Stimulated activated memory B cell treated with anti-CD40 and anti-IgM and Interleukin-4, amounts not matched to agents 10 μg/mL and 1 μg/mL and 100 μg/mL, for 72 hours (primary cell): ENCODE measurements at regions not wholly inside any gene's neighbourhood (a gene's known extent, or its start where the extent isn't known, plus 50 kb on each side); places are given as distances from the start of the nearest gene placed in this dataset.

ENCODE experiments used
- ATAC-seq: fragments of 150-1000 bp; cut with Tn5 transposase; 2 replicates; pipeline ENCODE4 v1.10.0; 2021
- H3K27ac Mint-ChIP-seq: one replicate; pipeline ENCODE4 v1.8.0; 2022; ENCODE audit warnings: mild to moderate bottlenecking, mixed read lengths
- H3K27me3 Mint-ChIP-seq: one replicate; pipeline ENCODE4 v1.8.0; 2022; ENCODE audit warnings: mixed read lengths
- H3K36me3 Mint-ChIP-seq: one replicate; pipeline ENCODE4 v1.8.0; 2022; ENCODE audit warnings: mixed read lengths
- H3K4me1 Mint-ChIP-seq: one replicate; pipeline ENCODE4 v1.8.0; 2022; ENCODE audit warnings: mixed read lengths
- H3K4me3 Mint-ChIP-seq: one replicate; pipeline ENCODE4 v1.8.0; 2022; ENCODE audit warnings: mild to moderate bottlenecking, moderate library complexity, mixed read lengths
- H3K9me3 Mint-ChIP-seq: one replicate; pipeline ENCODE4 v1.8.0; 2022; ENCODE audit warnings: mixed read lengths

DNA sequence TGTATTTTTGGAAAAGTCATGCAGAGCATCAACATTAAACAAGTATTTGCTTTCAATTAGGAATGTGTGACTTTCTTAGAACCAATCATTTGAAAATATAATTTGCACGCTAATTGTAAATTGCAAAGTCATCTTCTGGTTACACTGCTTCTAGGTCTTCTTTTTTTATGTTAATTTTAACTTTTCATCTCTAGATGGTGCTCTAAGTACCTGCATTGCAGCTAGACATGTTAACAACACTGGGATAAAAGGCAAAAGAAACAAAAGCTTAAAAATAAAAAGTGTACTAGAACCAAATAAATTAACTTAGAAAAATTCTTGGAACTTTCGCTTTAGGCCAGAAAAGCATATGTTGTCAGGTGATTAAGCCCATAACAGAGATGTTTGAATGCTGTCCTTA lies 2758.2 kb downstream of the PCDH9 start:
- Mint-ChIP-seq H3K27me3 (no peaks in the 10 kb centered on the region), H3K27ac (no peak overlapping the region), H3K9me3 (no peaks in the 10 kb centered on the region), H3K36me3 (no peaks in the 10 kb centered on the region), H3K4me1 (no peaks in the 10 kb centered on the region), H3K4me3 (no peak overlapping the region)
- no peak for ATAC-seq

DNA sequence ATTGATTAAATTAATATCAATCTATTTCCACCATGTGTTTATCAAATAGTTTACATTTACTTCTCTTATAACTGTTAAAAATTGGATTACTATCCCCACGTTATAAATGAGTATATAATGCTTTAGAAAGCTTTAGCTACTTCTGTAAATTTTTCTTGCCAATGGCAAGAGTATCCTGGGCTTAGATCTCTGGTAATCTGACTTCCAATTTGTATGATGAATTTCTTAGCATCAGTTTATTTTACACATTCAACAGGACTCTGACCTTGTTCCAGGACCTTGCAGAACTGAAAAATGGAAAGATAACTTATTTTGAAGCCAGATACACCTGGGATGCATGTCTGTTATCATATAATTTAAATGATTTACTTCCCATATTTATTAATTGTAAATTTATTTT lies 2759.4 kb downstream of the PCDH9 start:
- Mint-ChIP-seq H3K36me3 (no peaks in the 10 kb centered on the region), H3K4me1 (no peaks in the 10 kb centered on the region), H3K9me3 (no peaks in the 10 kb centered on the region), H3K27ac (no peak overlapping the region), H3K27me3 (no peaks in the 10 kb centered on the region), H3K4me3 (no peak overlapping the region)
- no peak for ATAC-seq

DNA sequence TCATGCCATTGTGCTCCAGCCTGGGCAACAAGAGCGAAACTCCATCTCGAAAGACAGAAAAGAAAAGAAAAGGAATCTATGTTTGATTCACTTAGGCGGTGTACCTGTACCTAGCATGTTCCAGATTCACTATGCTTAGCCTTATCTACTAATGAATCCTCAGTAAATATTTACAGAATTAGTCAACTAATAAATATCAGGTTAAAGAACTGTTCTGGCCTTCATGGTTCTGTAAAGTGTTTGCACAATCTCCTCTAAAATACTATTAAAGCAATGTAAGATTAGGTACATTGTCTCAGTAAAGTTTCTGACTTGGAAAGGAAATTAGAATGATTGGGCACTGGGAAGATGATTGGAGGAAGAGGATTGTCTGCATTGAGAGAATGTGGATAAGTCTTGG lies 2770.4 kb downstream of the PCDH9 start:
- Mint-ChIP-seq H3K27me3 (no peaks in the 10 kb centered on the region), H3K27ac (no peak overlapping the region), H3K4me1 (no peaks in the 10 kb centered on the region), H3K36me3 (no peaks in the 10 kb centered on the region), H3K4me3 (no peak overlapping the region), H3K9me3 (peaks cover 11% of the 10 kb centered on the region)
- ATAC-seq: no peak

DNA sequence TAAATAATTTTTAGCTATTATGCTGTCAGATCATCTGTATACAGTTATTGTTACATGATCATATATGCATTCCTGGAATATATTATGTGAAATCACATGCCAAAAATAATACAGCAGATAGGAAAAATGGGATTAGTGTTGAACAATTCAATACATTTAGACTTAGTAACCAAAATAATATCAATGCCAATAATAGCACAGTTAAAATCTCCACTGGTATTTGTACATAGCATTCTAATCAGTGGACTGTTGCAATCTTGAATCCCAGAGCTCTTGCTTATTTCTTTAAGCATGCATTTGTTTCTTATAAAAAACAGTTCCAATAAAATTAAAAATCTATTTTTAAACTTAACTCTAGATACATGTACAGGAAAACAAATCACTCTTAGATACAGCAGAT lies 2772.2 kb downstream of the PCDH9 start:
- H3K4me1 Mint-ChIP-seq: no peaks in the 10 kb centered on the region
- no peak for ATAC-seq
- no peaks in the 10 kb centered on the region for H3K36me3 Mint-ChIP-seq
- H3K4me3 Mint-ChIP-seq: no peak overlapping the region
- peaks cover 11% of the 10 kb centered on the region for H3K9me3 Mint-ChIP-seq
- no peaks in the 10 kb centered on the region for H3K27me3 Mint-ChIP-seq
- no peak overlapping the region for H3K27ac Mint-ChIP-seq

DNA sequence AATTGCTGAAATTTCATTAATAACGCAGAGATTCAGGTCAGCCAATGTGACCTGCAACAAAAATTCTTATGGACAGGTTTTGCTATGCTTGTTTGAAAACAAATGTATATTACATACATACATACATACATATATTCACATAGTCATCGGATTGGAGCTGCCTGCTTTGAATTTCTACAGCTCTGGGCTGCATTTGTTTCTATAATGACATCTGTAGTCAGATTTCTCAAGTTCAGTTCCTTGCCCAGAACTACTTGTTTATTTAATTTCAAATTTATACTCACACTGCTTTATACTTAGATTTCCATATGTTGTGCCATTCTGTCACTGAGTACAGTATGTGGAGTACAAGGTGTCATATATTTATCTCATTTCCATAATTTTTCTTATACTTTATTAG lies 2775.0 kb downstream of the PCDH9 start:
- Mint-ChIP-seq H3K4me3 (no peak overlapping the region), H3K9me3 (peaks cover 3% of the 10 kb centered on the region), H3K4me1 (no peaks in the 10 kb centered on the region), H3K27me3 (no peaks in the 10 kb centered on the region), H3K27ac (no peak overlapping the region), H3K36me3 (no peaks in the 10 kb centered on the region)
- ATAC-seq: no peak

GRCh38 chr13:64453831-64454230 lies 2776.3 kb downstream of the PCDH9 start:
- Mint-ChIP-seq H3K4me3 (no peak overlapping the region), H3K4me1 (no peaks in the 10 kb centered on the region), H3K9me3 (no peaks in the 10 kb centered on the region), H3K27ac (no peak overlapping the region), H3K27me3 (no peaks in the 10 kb centered on the region), H3K36me3 (no peaks in the 10 kb centered on the region)
- no peak for ATAC-seq

DNA sequence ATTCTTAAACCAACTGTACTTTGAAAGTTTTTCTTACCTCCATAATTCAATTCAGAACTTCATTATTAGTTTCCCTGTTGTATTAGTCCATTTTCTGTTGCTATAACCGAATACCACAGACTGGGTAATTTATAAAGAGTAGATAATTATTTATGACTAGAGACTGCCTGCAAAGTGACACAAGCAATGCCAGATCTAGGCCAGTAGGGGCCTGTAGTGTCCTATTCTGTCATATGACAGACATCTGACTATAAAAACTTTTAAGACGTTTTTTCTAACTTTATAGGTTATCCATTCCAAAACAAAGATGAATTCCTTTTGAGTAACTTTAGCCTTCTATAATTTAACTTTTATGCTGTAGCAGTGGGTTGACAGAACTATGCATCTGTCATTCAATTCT lies 2783.8 kb downstream of the PCDH9 start:
- Mint-ChIP-seq H3K36me3 (no peaks in the 10 kb centered on the region), H3K4me3 (no peak overlapping the region), H3K27me3 (no peaks in the 10 kb centered on the region), H3K4me1 (no peaks in the 10 kb centered on the region), H3K27ac (no peak overlapping the region), H3K9me3 (no peaks in the 10 kb centered on the region)
- ATAC-seq: no peak

- no peaks in the 10 kb centered on the region for H3K4me1 Mint-ChIP-seq
- H3K27ac Mint-ChIP-seq: no peak overlapping the region
- no peak for ATAC-seq
- H3K9me3 Mint-ChIP-seq: no peaks in the 10 kb centered on the region
- no peaks in the 10 kb centered on the region for H3K27me3 Mint-ChIP-seq
- no peak overlapping the region for H3K4me3 Mint-ChIP-seq
- H3K36me3 Mint-ChIP-seq: no peaks in the 10 kb centered on the region
Observed at GRCh38 chr13:64441740-64442139, 2788.4 kb downstream of the PCDH9 start.

- no peak for ATAC-seq
- Mint-ChIP-seq H3K36me3 (no peaks in the 10 kb centered on the region), H3K27ac (no peak overlapping the region), H3K4me1 (no peaks in the 10 kb centered on the region), H3K4me3 (no peak overlapping the region), H3K27me3 (no peaks in the 10 kb centered on the region), H3K9me3 (no peaks in the 10 kb centered on the region)
Observed at GRCh38 chr13:64438084-64438483, 2792.1 kb downstream of the PCDH9 start.

- H3K9me3 Mint-ChIP-seq: no peaks in the 10 kb centered on the region
- H3K4me1 Mint-ChIP-seq: no peaks in the 10 kb centered on the region
- H3K4me3 Mint-ChIP-seq: no peak overlapping the region
- no peaks in the 10 kb centered on the region for H3K36me3 Mint-ChIP-seq
- no peak overlapping the region for H3K27ac Mint-ChIP-seq
- no peak for ATAC-seq
- H3K27me3 Mint-ChIP-seq: no peaks in the 10 kb centered on the region
Observed at GRCh38 chr13:64429691-64430090, 2800.4 kb downstream of the PCDH9 start.

GRCh38 chr13:64428196-64428595 lies 2801.9 kb downstream of the PCDH9 start:
- H3K9me3 Mint-ChIP-seq: no peaks in the 10 kb centered on the region

GRCh38 chr13:64423467-64423866 lies 2806.7 kb downstream of the PCDH9 start:
- Mint-ChIP-seq H3K4me1 (no peaks in the 10 kb centered on the region), H3K4me3 (no peak overlapping the region), H3K27me3 (no peaks in the 10 kb centered on the region), H3K36me3 (no peaks in the 10 kb centered on the region), H3K27ac (no peak overlapping the region), H3K9me3 (no peaks in the 10 kb centered on the region)
- ATAC-seq: no peak

More at GRCh38 chr13:64428196-64428595, 2801.9 kb downstream of the PCDH9 start:
- no peaks in the 10 kb centered on the region for H3K4me1 Mint-ChIP-seq
- H3K27me3 Mint-ChIP-seq: no peaks in the 10 kb centered on the region
- H3K4me3 Mint-ChIP-seq: no peak overlapping the region
- no peaks in the 10 kb centered on the region for H3K36me3 Mint-ChIP-seq
- no peak overlapping the region for H3K27ac Mint-ChIP-seq
- no peak for ATAC-seq

- Mint-ChIP-seq H3K4me1 (no peaks in the 10 kb centered on the region), H3K4me3 (no peak overlapping the region), H3K27me3 (no peaks in the 10 kb centered on the region), H3K9me3 (no peaks in the 10 kb centered on the region), H3K27ac (no peak overlapping the region), H3K36me3 (no peaks in the 10 kb centered on the region)
- no peak for ATAC-seq
Observed at GRCh38 chr13:64420181-64420580, 2810.0 kb downstream of the PCDH9 start.

GRCh38 chr13:64417581-64417980 lies 2812.6 kb downstream of the PCDH9 start:
- H3K4me1 Mint-ChIP-seq: no peaks in the 10 kb centered on the region
- no peaks in the 10 kb centered on the region for H3K27me3 Mint-ChIP-seq
- no peaks in the 10 kb centered on the region for H3K36me3 Mint-ChIP-seq

GRCh38 chr13:64414381-64414780 lies 2815.8 kb downstream of the PCDH9 start:
- Mint-ChIP-seq H3K36me3 (no peaks in the 10 kb centered on the region), H3K9me3 (no peaks in the 10 kb centered on the region), H3K27me3 (no peaks in the 10 kb centered on the region), H3K4me3 (no peak overlapping the region), H3K4me1 (no peaks in the 10 kb centered on the region), H3K27ac (no peak overlapping the region)
- ATAC-seq: no peak

More at GRCh38 chr13:64417581-64417980, 2812.6 kb downstream of the PCDH9 start:
- Mint-ChIP-seq H3K9me3 (no peaks in the 10 kb centered on the region), H3K27ac (no peak overlapping the region), H3K4me3 (no peak overlapping the region)
- no peak for ATAC-seq

DNA sequence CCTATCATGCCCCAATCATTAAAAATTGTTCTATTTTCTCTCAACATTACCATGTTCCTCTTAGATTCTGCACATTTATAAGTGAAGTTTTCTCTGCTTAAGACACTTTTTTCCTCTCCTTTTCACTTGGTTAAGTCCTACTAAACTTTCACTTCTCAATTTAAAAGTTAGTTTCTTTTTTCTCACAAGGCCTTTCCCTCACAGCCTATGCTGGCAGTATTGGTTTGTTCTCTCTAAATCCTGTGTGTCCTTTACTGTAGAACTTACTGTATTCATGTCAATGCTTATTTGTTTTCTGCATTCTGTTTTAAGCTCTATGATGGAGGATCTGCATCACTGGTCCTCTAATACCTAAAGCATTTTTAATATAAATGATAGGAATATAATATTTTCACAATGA lies 2816.6 kb downstream of the PCDH9 start:
- H3K27ac Mint-ChIP-seq: no peak overlapping the region
- no peak overlapping the region for H3K4me3 Mint-ChIP-seq
- H3K4me1 Mint-ChIP-seq: no peaks in the 10 kb centered on the region
- ATAC-seq: no peak
- H3K36me3 Mint-ChIP-seq: no peaks in the 10 kb centered on the region
- H3K27me3 Mint-ChIP-seq: no peaks in the 10 kb centered on the region
- H3K9me3 Mint-ChIP-seq: peaks cover 3% of the 10 kb centered on the region
